Left lobe of liver (tissue), 2 donors: ENCODE measurements at regions not wholly inside any gene's neighbourhood (a gene's known extent, or its start where the extent isn't known, plus 50 kb on each side); places are given as distances from the start of the nearest gene placed in this dataset.

Source experiments
- ATAC-seq: fragments of 200-7000 bp; cut with Tn5 transposase; one replicate; pipeline ENCODE4 v1.9.1; 2020; ENCODE audit warnings: mild to moderate bottlenecking, moderate library complexity
- DNase-seq: peaks from one replicate; pipeline ENCODE4 v3.0.0-alpha.2; 2020; ENCODE audit warnings: low spot score
- donor health status: DM: no; HTN: no; CAD: no; lungs with moderate emphysema.
- donor health status: DM: no; HTN: yes; CAD: no.

GRCh38 chr14:87186737-87187136 is 806.2 kb downstream of the GALC start:
- ATAC-seq (no peak), DNase-seq (no peak)

- no peak for DNase-seq
- ATAC-seq = no peak
Measured at GRCh38 chr14:87185961-87186560, 806.9 kb downstream of the GALC start.

- ATAC-seq = no peak
- no peak for DNase-seq
Measured at GRCh38 chr14:87184180-87184579, 808.8 kb downstream of the GALC start.

GRCh38 chr14:87181288-87181687 is 811.7 kb downstream of the GALC start:
- DNase-seq (no peak), ATAC-seq (no peak)

- ATAC-seq (no peak), DNase-seq (no peak)
Measured at GRCh38 chr14:87179936-87180335, 813.0 kb downstream of the GALC start.

- no peak for ATAC-seq
- no peak for DNase-seq
Measured at GRCh38 chr14:87178277-87178676, 814.7 kb downstream of the GALC start.

- ATAC-seq = no peak
- DNase-seq = no peak
Measured at GRCh38 chr14:87175175-87175574, 817.8 kb downstream of the GALC start.

- no peak for ATAC-seq
Measured at GRCh38 chr14:87171141-87171540, 821.8 kb downstream of the GALC start.

GRCh38 chr14:87170179-87170578 is 822.8 kb downstream of the GALC start:
- ATAC-seq = no peak
- no peak for DNase-seq

More at GRCh38 chr14:87171141-87171540, 821.8 kb downstream of the GALC start:
- DNase-seq = no peak

GRCh38 chr14:87169362-87169761 is 823.6 kb downstream of the GALC start:
- no peak for DNase-seq
- no peak for ATAC-seq

GRCh38 chr14:87161502-87161901 is 831.5 kb downstream of the GALC start:
- ATAC-seq = no peak
- no peak for DNase-seq

GRCh38 chr14:87160989-87161388 is 832.0 kb downstream of the GALC start:
- ATAC-seq (no peak), DNase-seq (no peak)

- no peak for DNase-seq
- no peak for ATAC-seq
Measured at GRCh38 chr14:87158283-87158682, 834.7 kb downstream of the GALC start.

- ATAC-seq = no peak
Measured at GRCh38 chr14:87156878-87157277, 836.1 kb downstream of the GALC start.

GRCh38 chr14:87155856-87156488 is 837.0 kb downstream of the GALC start:
- no peak for DNase-seq
- no peak for ATAC-seq

More at GRCh38 chr14:87156878-87157277, 836.1 kb downstream of the GALC start:
- no peak for DNase-seq

- DNase-seq (no peak), ATAC-seq (no peak)
Measured at GRCh38 chr14:87153901-87154300, 839.1 kb downstream of the GALC start.

GRCh38 chr14:87153391-87153790 is 839.6 kb downstream of the GALC start:
- DNase-seq = no peak
- no peak for ATAC-seq

GRCh38 chr14:87152693-87153092 is 840.3 kb downstream of the GALC start:
- ATAC-seq (no peak), DNase-seq (no peak)

- DNase-seq (no peak), ATAC-seq (no peak)
Measured at GRCh38 chr14:87149583-87150354, 843.2 kb downstream of the GALC start.

GRCh38 chr14:87148655-87149054 is 844.3 kb downstream of the GALC start:
- ATAC-seq (no peak), DNase-seq (no peak)

GRCh38 chr14:87142551-87143211 is 850.3 kb downstream of the GALC start:
- DNase-seq (no peak), ATAC-seq (no peak)

- no peak for DNase-seq
- ATAC-seq = no peak
Measured at GRCh38 chr14:87141801-87142200, 851.2 kb downstream of the GALC start.
